H9 (cell line): ENCODE measurements at regions not wholly inside any gene's neighbourhood (a gene's known extent, or its start where the extent isn't known, plus 50 kb on each side); places are given as distances from the start of the nearest gene placed in this dataset.

Experiments used
- DNase-seq: peaks from one replicate; pipeline ENCODE4 v3.0.0-alpha.2; 2017
- H2AFZ ChIP-seq: one replicate; pipeline ENCODE4 v1.6.1; 2013; ENCODE audit warnings: mild to moderate bottlenecking, low read length, control low read depth, moderate library complexity
- H2AK5ac ChIP-seq: 2 replicates; pipeline ENCODE4 v1.6.1; 2013; ENCODE audit warnings: low read length, control low read depth, mixed read lengths; ENCODE audit not compliant: insufficient read length
- H2BK120ac ChIP-seq: one replicate; pipeline ENCODE4 v1.6.1; 2013; ENCODE audit warnings: low read depth, mild to moderate bottlenecking, low read length, control low read depth, inconsistent platforms; ENCODE audit not compliant: poor library complexity, severe bottlenecking
- H2BK12ac ChIP-seq: 2 replicates; pipeline ENCODE4 v1.6.1; 2013; ENCODE audit warnings: low read length, control low read depth, mixed read lengths, low read depth; ENCODE audit not compliant: insufficient read length
- H2BK15ac ChIP-seq: 2 replicates; pipeline ENCODE4 v1.6.1; 2013; ENCODE audit warnings: low read depth, low read length, control low read depth
- H2BK20ac ChIP-seq: one replicate; pipeline ENCODE4 v1.6.1; 2013; ENCODE audit warnings: low read depth, mild to moderate bottlenecking, low read length, control low read depth, inconsistent platforms; ENCODE audit not compliant: poor library complexity, severe bottlenecking
- H2BK5ac ChIP-seq: 2 replicates; pipeline ENCODE4 v1.6.1; 2013; ENCODE audit warnings: low read length, control low read depth, mixed read lengths; ENCODE audit not compliant: insufficient read length
- H3K14ac ChIP-seq: 2 replicates; pipeline ENCODE4 v1.6.1; 2013; ENCODE audit warnings: low read length, control low read depth; ENCODE audit not compliant: insufficient read depth
- H3K18ac ChIP-seq: 2 replicates; pipeline ENCODE4 v1.6.1; 2013; ENCODE audit warnings: low read depth, mild to moderate bottlenecking, mixed read lengths, low read length, control low read depth; ENCODE audit not compliant: insufficient read length
- H3K23ac ChIP-seq: 2 replicates; pipeline ENCODE4 v1.6.1; 2013; ENCODE audit warnings: low read length, control low read depth, mixed read lengths, low read depth; ENCODE audit not compliant: insufficient read length
- H3K23me2 ChIP-seq: 2 replicates; pipeline ENCODE4 v1.6.1; 2013; ENCODE audit warnings: low read depth, mild to moderate bottlenecking, mixed read lengths, low read length, control low read depth; ENCODE audit not compliant: insufficient read length, poor library complexity, severe bottlenecking
- H3K27ac ChIP-seq: 2 replicates; pipeline ENCODE4 v1.5.1; 2013; ENCODE audit warnings: low read length, control low read depth, mixed read lengths, low read depth; ENCODE audit not compliant: insufficient read length
- H3K27me3 ChIP-seq: 2 replicates; pipeline ENCODE4 v1.6.1; 2013; ENCODE audit warnings: low read length, control low read depth, inconsistent platforms; ENCODE audit not compliant: insufficient read depth
- H3K4ac ChIP-seq: 2 replicates; pipeline ENCODE4 v1.6.1; 2013; ENCODE audit warnings: low read depth, mild to moderate bottlenecking, control low read depth, inconsistent platforms, low read length, moderate library complexity
- H3K4me1 ChIP-seq: 2 replicates; pipeline ENCODE4 v1.6.1; 2013; ENCODE audit warnings: low read length, control low read depth, inconsistent platforms; ENCODE audit not compliant: insufficient read depth
- H3K4me2 ChIP-seq: 2 replicates; pipeline ENCODE4 v1.6.1; 2013; ENCODE audit warnings: low read length, control low read depth, mixed read lengths; ENCODE audit not compliant: insufficient read length, insufficient read depth
- H3K56ac ChIP-seq: 2 replicates; pipeline ENCODE4 v1.6.1; 2013; ENCODE audit warnings: low read depth, mild to moderate bottlenecking, mixed read lengths, low read length, control low read depth; ENCODE audit not compliant: insufficient read length
- H3K79me1 ChIP-seq: 2 replicates; pipeline ENCODE4 v1.6.1; 2013; ENCODE audit warnings: low read depth, mild to moderate bottlenecking, moderate library complexity, low read length, control low read depth, inconsistent platforms; ENCODE audit not compliant: insufficient read depth, poor library complexity, severe bottlenecking
- H3K79me2 ChIP-seq: 2 replicates; pipeline ENCODE4 v1.6.1; 2013; ENCODE audit warnings: low read length, control low read depth, inconsistent platforms; ENCODE audit not compliant: insufficient read depth
- H3K9ac ChIP-seq: 2 replicates; pipeline ENCODE4 v1.6.1; 2013; ENCODE audit warnings: low read length, control low read depth, mixed read lengths; ENCODE audit not compliant: insufficient read length; ENCODE audit errors: extremely low read depth
- H3K9me3 ChIP-seq: one replicate; pipeline ENCODE4 v1.6.1; 2013; ENCODE audit warnings: low read depth, low read length, inconsistent platforms; ENCODE audit not compliant: control insufficient read depth
- H3T11ph ChIP-seq: one replicate; pipeline ENCODE4 v1.6.1; 2013; ENCODE audit warnings: mild to moderate bottlenecking, low read length, control low read depth, inconsistent platforms
- H4K20me1 ChIP-seq: one replicate; pipeline ENCODE4 v1.6.1; 2013; ENCODE audit not compliant: control insufficient read depth, insufficient read length, insufficient read depth
- H4K5ac ChIP-seq: 2 replicates; pipeline ENCODE4 v1.6.1; 2013; ENCODE audit warnings: low read depth, mild to moderate bottlenecking, mixed read lengths, low read length, control low read depth; ENCODE audit not compliant: insufficient read length
- H4K8ac ChIP-seq: replicated peaks from 2 replicates; pipeline ENCODE4 v1.6.1; 2013; ENCODE audit warnings: low read length, control low read depth, mixed read lengths, low read depth; ENCODE audit not compliant: insufficient read length
- H4K91ac ChIP-seq: 2 replicates; pipeline ENCODE4 v1.6.1; 2013; ENCODE audit warnings: low read depth, mild to moderate bottlenecking, moderate library complexity, mixed read lengths, low read length, control low read depth; ENCODE audit not compliant: insufficient read length
- H3K27ac Mint-ChIP-seq, 3 experiments: 2 replicates in 2 of 3; 3 replicates in 1 of 3; pipeline ENCODE4 v1.8.0; 2020 to 2021; ENCODE audit warnings: mixed read lengths in 3 of 3, mild to moderate bottlenecking in 1 of 3, moderate library complexity in 1 of 3
- H3K27me3 Mint-ChIP-seq: 2 replicates; pipeline ENCODE4 v1.8.0; 2021; ENCODE audit warnings: low read depth, mild to moderate bottlenecking, moderate library complexity, mixed read lengths
- H3K36me3 Mint-ChIP-seq, 3 experiments: 2 replicates in 2 of 3; 3 replicates in 1 of 3; pipeline ENCODE4 v1.8.0; 2020 to 2021; ENCODE audit warnings: low read depth in 3 of 3, mixed read lengths in 3 of 3; ENCODE audit not compliant: insufficient read depth in 1 of 3
- H3K4me1 Mint-ChIP-seq, 2 experiments: 2 replicates each; pipeline ENCODE4 v1.8.0; 2020; ENCODE audit warnings: mixed read lengths in 2 of 2
- H3K4me3 Mint-ChIP-seq, 2 experiments: 2 replicates in 1 of 2; 3 replicates in 1 of 2; pipeline ENCODE4 v1.8.0; 2020 to 2021; ENCODE audit warnings: mild to moderate bottlenecking in 2 of 2, mixed read lengths in 2 of 2, moderate library complexity in 1 of 2
- H3K9me3 Mint-ChIP-seq, 2 experiments: 2 replicates in 1 of 2; 3 replicates in 1 of 2; pipeline ENCODE4 v1.8.0; 2020; ENCODE audit warnings: mild to moderate bottlenecking in 2 of 2, mixed read lengths in 2 of 2, moderate library complexity in 1 of 2
- CTCF ChIP-seq: fragments of 200-600 bp; sonication (generic); conservative IDR thresholded peaks from 3 replicates; pipeline ENCODE4 v1.8.0; 2021; ENCODE audit warnings: antibody characterized with exemption, mild to moderate bottlenecking
- WGBS: extraction: QIAGEN DNeasy Blood & Tissue Kit; methylation state at CpG from one replicate; pipeline ENCODE4 v1.1.7; 2013; ENCODE audit warnings: missing lambda C conversion rate, low lambda C conversion rate, mixed read lengths; ENCODE audit not compliant: insufficient read length; ENCODE audit errors: extremely low coverage; 5-methylcytosine and 5-hydroxymethylcytosine counted together

GRCh38 chr3:182124716-182125115, 413.0 kb downstream of the SOX2 start:
- no peaks in the 10 kb centered on the region for H4K20me1 ChIP-seq
- DNase-seq: no peak
- no peak overlapping the region for H3K14ac ChIP-seq
- no peaks in the 10 kb centered on the region for H3K79me2 ChIP-seq
- no peaks in the 10 kb centered on the region for H3K4me1 ChIP-seq
- no peak overlapping the region for H3K27ac ChIP-seq
- H3K23me2 ChIP-seq: no peaks in the 10 kb centered on the region
- WGBS: no CpG with 5 or more reads among the region's 1 CpG
- Mint-ChIP-seq H3K27ac (no peak overlapping the region), H3K4me3 (no peak overlapping the region), H3K4me1 (peaks cover 27 to 28% of the 10 kb centered on the region in 2 experiments), H3K9me3 (no peaks in the 10 kb centered on the region; a peak in 1 of 5 replicates), H3K27me3 (peaks cover 70% of the 10 kb centered on the region), H3K36me3 (no peaks in the 10 kb centered on the region)
- H2BK12ac ChIP-seq: no peak overlapping the region
- H3K9me3 ChIP-seq: no peaks in the 10 kb centered on the region
- no peak overlapping the region for H2AK5ac ChIP-seq
- H3K23ac ChIP-seq: no peak overlapping the region
- H4K5ac ChIP-seq: no peak overlapping the region
- H2BK5ac ChIP-seq: no peak overlapping the region
- H3T11ph ChIP-seq: no peak overlapping the region
- no peak overlapping the region for H3K18ac ChIP-seq
- no peak overlapping the region for H3K56ac ChIP-seq
- H3K4me2 ChIP-seq: no peak overlapping the region
- H4K8ac ChIP-seq: no peak overlapping the region
- no peak overlapping the region for H4K91ac ChIP-seq
- no peak overlapping the region for H2BK20ac ChIP-seq
- no peak for TF ChIP-seq CTCF
- H2AFZ ChIP-seq: no peak overlapping the region
- H3K27me3 ChIP-seq: peaks cover 13% of the 10 kb centered on the region; the same call in 1 of the 2 replicates
- H3K9ac ChIP-seq: no peak overlapping the region
- H3K79me1 ChIP-seq: no peaks in the 10 kb centered on the region
- H2BK120ac ChIP-seq: no peak overlapping the region
- no peak overlapping the region for H3K4ac ChIP-seq
- no peak overlapping the region for H2BK15ac ChIP-seq
